ENCODE measurements at regions not wholly inside any gene's neighbourhood (a gene's known extent, or its start where the extent isn't known, plus 50 kb on each side); places are given as distances from the start of the nearest gene placed in this dataset.

GRCh38 chr1:87278825-87279535 lies 49.7 kb upstream of the LMO4 start:
- TF ChIP-seq POLR2A (IDR thresholded peaks at IDR 0.05; ENCODE audit: low read depth, low read length) (no peak), TAF1 (IDR thresholded peaks at IDR 0.05; ENCODE audit: low read depth, low read length) (no peak), POLR2AphosphoS5 (IDR thresholded peaks at IDR 0.05; ENCODE audit: low read depth, low read length) (no peak)
